GM18861 (cell line): ENCODE measurements at regions not wholly inside any gene's neighbourhood (a gene's known extent, or its start where the extent isn't known, plus 50 kb on each side); places are given as distances from the start of the nearest gene placed in this dataset.

Experiments
- ATAC-seq: cut with Tn5 transposase; IDR thresholded peaks from one replicate; pipeline ENCODE4 v1.9.1; 2021; ENCODE audit not compliant: unreplicated experiment

GRCh38 chr18:78511666-78512601, 467.7 kb upstream of the SALL3 start:
- no peak for ATAC-seq

GRCh38 chr18:78514910-78515670, 464.5 kb upstream of the SALL3 start:
- ATAC-seq, result no peak

GRCh38 chr18:78517328-78517727, 462.3 kb upstream of the SALL3 start:
- ATAC-seq, result no peak

- ATAC-seq, result no peak
These were observed 461.6 kb upstream of the SALL3 start for GRCh38 chr18:78517973-78518372.

- ATAC-seq, result no peak
These were observed 460.8 kb upstream of the SALL3 start for GRCh38 chr18:78518805-78519204.

DNA sequence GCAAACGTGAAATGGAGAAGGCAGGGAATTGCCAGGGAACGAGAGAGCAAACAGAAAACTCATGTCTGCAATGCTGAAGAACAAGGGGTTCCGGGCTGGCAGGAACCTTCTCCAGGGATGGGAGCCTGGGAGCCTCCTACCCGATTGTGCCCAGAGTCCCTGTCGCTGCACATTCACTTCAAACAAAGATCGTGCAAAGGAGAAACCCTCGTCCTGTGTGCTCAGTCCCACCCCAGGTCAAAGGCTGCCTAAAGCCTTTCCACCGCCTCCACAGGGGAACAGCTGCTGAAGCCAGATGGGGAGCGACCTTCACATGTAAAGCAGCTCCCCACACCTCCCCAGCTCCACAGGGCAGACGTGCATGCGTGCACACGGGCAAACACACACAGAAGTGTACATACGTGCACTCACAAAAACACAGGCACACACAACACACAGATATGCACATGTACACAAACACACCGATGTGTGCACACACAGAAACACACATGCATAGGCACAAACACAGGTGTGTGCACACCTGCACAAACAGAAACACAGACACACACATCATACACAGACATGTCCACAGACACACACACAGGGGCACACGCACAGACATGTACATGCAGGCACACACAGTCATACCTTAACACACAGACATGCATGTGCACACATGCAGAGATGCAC, 460.1 kb upstream of the SALL3 start:
- no peak for ATAC-seq

DNA sequence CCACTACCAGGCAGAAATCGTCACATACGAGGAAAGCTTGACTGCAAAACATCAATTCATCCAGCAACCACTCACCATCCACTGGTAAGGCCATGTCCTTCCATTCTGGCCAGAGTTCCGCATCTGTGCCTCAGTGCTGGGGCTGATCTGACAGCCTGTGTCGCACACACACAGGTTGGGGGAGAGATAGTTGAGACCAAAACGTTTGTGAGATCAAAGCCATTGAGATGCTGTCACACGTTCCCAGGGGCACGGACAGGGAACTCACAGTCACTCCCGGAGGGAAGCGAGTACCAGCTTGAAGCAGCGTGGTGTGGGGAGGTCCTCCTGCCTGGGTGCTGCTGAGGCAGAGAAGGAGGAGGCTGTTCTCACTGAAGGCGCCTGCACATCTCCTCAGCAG, 458.5 kb upstream of the SALL3 start:
- ATAC-seq, result no peak

- no peak for ATAC-seq
These were observed 457.9 kb upstream of the SALL3 start for GRCh38 chr18:78521744-78522143.

DNA sequence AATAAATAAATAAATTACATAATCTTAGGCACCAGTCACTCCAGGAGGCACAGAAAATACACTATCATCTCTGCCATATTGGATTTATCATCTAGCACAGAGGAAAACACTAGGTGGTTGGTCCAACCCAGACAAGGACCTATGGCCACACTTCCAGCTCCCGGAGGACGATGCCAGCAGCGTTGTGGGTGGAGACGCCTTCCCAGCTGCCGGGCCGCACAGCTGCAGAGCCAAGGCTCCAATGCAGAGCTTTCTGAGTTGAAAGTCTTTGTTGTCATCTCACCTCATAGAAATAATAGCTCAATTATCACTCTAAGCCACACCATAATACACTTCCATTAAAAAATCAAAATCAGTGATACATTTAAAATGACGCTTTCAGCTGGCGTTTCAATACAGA, 457.1 kb upstream of the SALL3 start:
- ATAC-seq, result no peak

- ATAC-seq, result no peak
These were observed 455.8 kb upstream of the SALL3 start for GRCh38 chr18:78523850-78524249.

GRCh38 chr18:78525366-78526111, 454.1 kb upstream of the SALL3 start:
- no peak for ATAC-seq

- no peak for ATAC-seq
These were observed 453.3 kb upstream of the SALL3 start for GRCh38 chr18:78526275-78526674.

GRCh38 chr18:78526923-78527711, 452.5 kb upstream of the SALL3 start:
- no peak for ATAC-seq

GRCh38 chr18:78527984-78528383, 451.6 kb upstream of the SALL3 start:
- no peak for ATAC-seq

DNA sequence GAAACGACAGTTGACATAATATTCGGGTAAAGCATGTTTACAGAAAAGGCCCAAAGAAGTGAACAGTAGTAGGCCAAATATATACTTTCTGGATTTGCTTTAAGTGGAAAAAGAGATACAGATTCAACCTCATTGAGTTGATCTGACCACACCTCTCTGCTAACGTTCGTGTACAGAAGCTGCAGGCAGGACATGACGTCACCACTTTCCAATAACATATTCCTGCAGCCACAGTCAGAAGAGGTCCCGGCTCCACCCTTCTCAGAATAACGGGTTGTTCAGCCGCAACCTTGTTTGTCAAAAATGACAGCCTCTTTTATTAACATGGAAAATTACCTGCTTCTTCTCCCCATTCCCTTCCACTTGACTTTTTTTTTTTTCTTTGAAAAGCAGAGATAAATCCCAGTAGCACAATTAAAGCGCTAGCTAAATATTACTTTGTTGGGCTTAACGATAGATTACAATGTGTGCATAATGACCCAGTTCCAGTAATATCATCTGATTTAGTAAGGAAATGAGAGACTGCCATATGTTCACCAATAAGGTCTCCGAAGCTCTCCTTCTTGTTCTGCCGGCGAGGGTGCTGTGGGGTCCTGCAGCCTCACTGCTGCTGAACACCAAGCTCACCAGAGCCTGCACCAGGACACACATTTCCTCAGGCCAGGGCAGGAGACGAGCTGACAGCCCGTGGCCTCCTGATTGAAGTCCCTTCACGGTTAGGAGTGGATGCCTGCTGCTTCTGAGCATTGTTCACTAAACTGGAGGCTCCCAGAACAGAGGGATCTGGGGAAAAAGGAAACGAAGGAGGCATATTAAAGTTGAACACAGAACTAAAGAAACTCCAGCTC, 451.0 kb upstream of the SALL3 start:
- no peak for ATAC-seq

- ATAC-seq, result no peak
These were observed 448.0 kb upstream of the SALL3 start for GRCh38 chr18:78531637-78532036.

DNA sequence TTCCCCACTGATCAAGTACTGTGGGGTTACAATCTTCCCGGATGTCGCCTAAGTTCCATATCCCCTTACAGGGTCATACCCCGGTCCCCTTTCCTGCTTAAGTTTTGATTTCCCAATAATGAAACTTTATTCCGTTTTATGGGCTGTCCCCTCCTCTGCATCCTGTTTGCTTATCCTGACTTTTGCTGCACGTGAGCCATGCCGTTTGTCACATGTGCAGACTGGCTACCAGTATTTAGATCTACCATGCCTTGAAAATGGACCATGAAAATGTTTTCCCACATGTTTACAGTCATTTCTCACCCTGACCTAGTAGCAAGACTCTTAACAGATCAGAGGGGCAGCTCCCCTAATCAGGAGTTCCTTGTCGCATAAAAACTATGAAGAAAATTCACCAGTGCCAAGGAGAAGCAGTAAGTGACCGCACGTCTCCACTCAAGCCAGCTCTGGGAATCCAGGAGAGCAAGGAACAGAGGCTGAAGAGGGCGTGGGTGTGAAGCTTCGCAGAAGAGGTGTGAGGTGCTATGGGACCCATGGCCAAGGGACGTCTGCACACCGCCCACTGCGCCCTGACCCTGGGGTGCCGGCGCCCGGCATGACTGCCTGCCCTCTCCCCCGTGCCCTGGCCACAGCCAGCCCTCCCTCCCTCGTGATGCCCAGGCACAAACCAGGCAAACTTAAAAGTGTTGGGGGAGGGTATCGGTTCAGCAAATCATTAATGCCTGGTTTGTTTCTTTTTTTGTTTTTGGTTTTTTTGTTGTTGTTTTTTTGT, 440.8 kb upstream of the SALL3 start:
- no peak for ATAC-seq
